ENCODE measurements at regions not wholly inside any gene's neighbourhood (a gene's known extent, or its start where the extent isn't known, plus 50 kb on each side); places are given as distances from the start of the nearest gene placed in this dataset.

- Histone ChIP-seq H3K36me3 (replicated peaks; ENCODE audit: insufficient read depth, low read depth) (no peaks in the 10 kb centered on the region), H3K9me2 (replicated peaks; ENCODE audit: insufficient read depth) (no peaks in the 10 kb centered on the region), H3K4me2 (no peak overlapping the region), H3K4me1 (ENCODE audit: insufficient read depth) (peaks cover 11% of the 10 kb centered on the region), H3K79me2 (no peaks in the 10 kb centered on the region), H4K20me1 (ENCODE audit: insufficient read depth, poor library complexity, severe bottlenecking) (no peaks in the 10 kb centered on the region), H3K27me3 (no peaks in the 10 kb centered on the region), H2AFZ (no peak overlapping the region), H3K9me3 (ENCODE audit: low read depth) (no peaks in the 10 kb centered on the region), H3K27ac (no peak overlapping the region), H3K4me3 (no peak overlapping the region)
- no peak for DNase-seq (ENCODE audit: low spot score)
- TF ChIP-seq CTCF (IDR thresholded peaks at IDR 0.05; ENCODE audit: poor library complexity): no peak
- no peak for TF ChIP-seq EZH2 (IDR thresholded peaks at IDR 0.05; ENCODE audit: borderline replicate concordance)
- TF ChIP-seq EZH2phosphoT487 (IDR thresholded peaks at IDR 0.05; ENCODE audit: low read depth, severe bottlenecking, unreplicated experiment): no peak
- 43% methylated on average over 5 of the region's 5 CpGs for WGBS (ENCODE audit: low lambda C conversion rate, missing lambda C conversion rate)
These were observed 408.2 kb upstream of the CCDC196 start for GRCh38 chr14:66078006-66078405.

DNA sequence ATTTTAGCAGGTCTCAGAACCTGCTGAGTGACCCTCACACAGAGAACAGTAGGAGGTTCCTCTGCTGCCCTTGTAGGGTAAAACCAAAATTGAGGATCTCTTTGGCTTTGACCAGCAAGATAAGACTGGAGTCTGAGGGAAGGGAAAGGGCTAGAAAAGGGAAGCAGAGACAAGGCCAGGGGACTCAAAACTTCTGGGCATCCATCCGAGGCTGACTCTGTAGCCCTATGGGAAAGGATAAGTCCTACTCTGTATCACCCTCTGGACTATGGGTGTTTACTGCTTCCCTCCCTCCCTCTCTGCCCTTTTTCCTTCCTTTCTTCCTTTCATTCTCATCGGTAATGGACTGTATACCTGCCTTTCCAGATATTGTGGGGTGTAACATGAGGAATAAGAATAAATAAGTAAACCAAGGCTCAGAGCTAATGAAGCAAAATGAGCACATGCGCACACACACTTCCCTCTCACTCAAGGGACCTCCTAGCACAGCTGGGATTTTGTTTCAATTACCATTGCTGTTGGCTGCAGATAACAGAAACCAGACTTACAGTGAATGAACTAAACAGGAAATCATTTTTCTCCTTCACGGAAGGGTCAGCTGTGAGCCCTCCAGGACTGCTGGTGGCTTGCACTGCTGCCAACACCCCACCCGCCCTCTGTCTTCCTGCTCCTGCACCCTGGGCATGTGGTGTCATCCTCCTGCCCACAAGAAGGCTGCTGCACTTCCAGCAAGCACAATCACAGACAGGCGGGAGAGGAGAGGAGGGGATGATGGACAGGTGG lies 404.4 kb upstream of the CCDC196 start:
- no peak for TF ChIP-seq CTCF (IDR thresholded peaks at IDR 0.05; ENCODE audit: poor library complexity)
- TF ChIP-seq EZH2phosphoT487 (IDR thresholded peaks at IDR 0.05; ENCODE audit: low read depth, severe bottlenecking, unreplicated experiment): no peak
- no peak for TF ChIP-seq EZH2 (IDR thresholded peaks at IDR 0.05; ENCODE audit: borderline replicate concordance)
- Histone ChIP-seq H3K4me3 (no peak overlapping the region), H3K4me2 (no peak overlapping the region), H3K9me2 (replicated peaks; ENCODE audit: insufficient read depth) (no peaks in the 10 kb centered on the region), H2AFZ (no peak overlapping the region), H3K27ac (no peak overlapping the region), H3K79me2 (no peaks in the 10 kb centered on the region), H3K4me1 (ENCODE audit: insufficient read depth) (peaks cover 11% of the 10 kb centered on the region), H4K20me1 (ENCODE audit: insufficient read depth, poor library complexity, severe bottlenecking) (no peaks in the 10 kb centered on the region), H3K9me3 (ENCODE audit: low read depth) (no peaks in the 10 kb centered on the region), H3K36me3 (replicated peaks; ENCODE audit: insufficient read depth, low read depth) (no peaks in the 10 kb centered on the region), H3K27me3 (no peaks in the 10 kb centered on the region)
- WGBS (ENCODE audit: low lambda C conversion rate, missing lambda C conversion rate): 65% methylated on average over 6 of the region's 6 CpGs
- DNase-seq (ENCODE audit: low spot score): no peak

DNA sequence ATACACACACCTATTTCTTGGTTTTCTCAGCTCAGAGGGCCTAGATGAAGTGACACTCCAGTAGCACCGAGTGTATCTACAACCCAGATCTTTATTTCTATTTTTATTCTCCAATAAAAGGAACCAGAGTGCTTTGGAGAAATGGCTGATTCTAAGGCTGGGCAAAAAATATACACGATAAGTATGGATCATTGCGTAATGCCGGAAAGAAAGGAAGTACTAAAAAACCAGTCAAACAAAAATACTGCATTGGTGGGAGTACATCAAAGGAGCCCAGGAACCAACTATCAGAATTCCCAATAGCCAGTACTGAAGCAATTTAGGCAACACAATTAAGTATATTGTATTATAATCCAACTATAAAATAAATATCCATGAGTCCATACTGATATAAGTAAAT lies 400.9 kb upstream of the CCDC196 start:
- TF ChIP-seq CTCF (IDR thresholded peaks at IDR 0.05; ENCODE audit: poor library complexity) (no peak), EZH2phosphoT487 (IDR thresholded peaks at IDR 0.05; ENCODE audit: low read depth, severe bottlenecking, unreplicated experiment) (no peak), EZH2 (IDR thresholded peaks at IDR 0.05; ENCODE audit: borderline replicate concordance) (no peak)
- Histone ChIP-seq H3K79me2 (no peaks in the 10 kb centered on the region), H3K4me3 (no peak overlapping the region), H3K27me3 (no peaks in the 10 kb centered on the region), H2AFZ (no peak overlapping the region), H3K4me1 (ENCODE audit: insufficient read depth) (no peaks in the 10 kb centered on the region), H3K4me2 (no peak overlapping the region), H3K9me2 (replicated peaks; ENCODE audit: insufficient read depth) (no peaks in the 10 kb centered on the region), H3K36me3 (replicated peaks; ENCODE audit: insufficient read depth, low read depth) (no peaks in the 10 kb centered on the region), H3K9me3 (ENCODE audit: low read depth) (no peaks in the 10 kb centered on the region), H4K20me1 (ENCODE audit: insufficient read depth, poor library complexity, severe bottlenecking) (no peaks in the 10 kb centered on the region), H3K27ac (no peak overlapping the region)
- no peak for DNase-seq (ENCODE audit: low spot score)
- 87% methylated on average over 4 of the region's 4 CpGs for WGBS (ENCODE audit: low lambda C conversion rate, missing lambda C conversion rate)

Measured in hepatocyte (in vitro differentiated cells).